Psoas muscle (tissue), 7 donors: ENCODE measurements at regions not wholly inside any gene's neighbourhood (a gene's known extent, or its start where the extent isn't known, plus 50 kb on each side); places are given as distances from the start of the nearest gene placed in this dataset.
"Not testable (repeated sequence)": the region's sequence is repeated elsewhere in the genome, so short reads cannot be mapped to it uniquely, and the experiment has no call there.

Source experiments
- ATAC-seq, 4 donors: fragments of 200-7000 bp; cut with Tn5 transposase; one replicate each; pipeline ENCODE4 v1.9.1; 2020; ENCODE audit warnings: moderate library complexity in 3 of 4, mild to moderate bottlenecking in 2 of 4
- DNase-seq, 2 donors: peaks; one replicate each; pipeline ENCODE4 v3.0.0-alpha.2; 2020
- H3K27ac ChIP-seq: fragments of 200-600 bp; one replicate; pipeline ENCODE4 v1.8.0; 2022
- H3K27me3 ChIP-seq, 3 donors: fragments of 200-600 bp in 1 of 3; one replicate each; pipeline versions ENCODE4 v1.6.1 to v1.8.0; 2013 to 2022; ENCODE audit warnings: low read length in 2 of 3, mild to moderate bottlenecking in 2 of 3, moderate library complexity in 1 of 3; ENCODE audit not compliant: insufficient read depth in 3 of 3
- H3K36me3 ChIP-seq, 2 donors: fragments of 200-600 bp in 1 of 2; one replicate each; pipeline versions ENCODE4 v1.6.1 to v1.8.0; 2013 to 2022; ENCODE audit warnings: low read depth in 1 of 2, mild to moderate bottlenecking in 1 of 2, moderate library complexity in 1 of 2; ENCODE audit not compliant: insufficient read depth in 1 of 2
- H3K4me1 ChIP-seq: fragments of 200-600 bp; one replicate; pipeline ENCODE4 v1.8.0; 2022
- H3K4me3 ChIP-seq: fragments of 200-600 bp; one replicate; pipeline ENCODE4 v1.8.0; 2022; ENCODE audit warnings: mild to moderate bottlenecking
- H3K9me3 ChIP-seq: fragments of 200-600 bp; one replicate; pipeline ENCODE4 v1.8.0; 2022
- CTCF ChIP-seq: fragments of 200-600 bp; IDR thresholded peaks from one replicate; pipeline ENCODE4 v1.8.0; 2022; ENCODE audit warnings: antibody characterized with exemption
- WGBS, 3 donors: extraction: QIAGEN DNeasy Blood & Tissue Kit; methylation state at CpG; one replicate each; pipeline versions ENCODE4 v1.1.6 to v1.1.7; 2013; 5-methylcytosine and 5-hydroxymethylcytosine counted together
- intact Hi-C, 2 donors: fragments of 100-400 bp; cut with DNase I; formaldehyde crosslinking; loops; one replicate each; pipeline versions ENCODE4 v1.11.0 to v1.14.2; 2022
- donor health status: healthy with polysubstance abuse.
- donor health status: DM: no; HTN: no; CAD: no; lungs with moderate emphysema.
- donor health status: Bipolar disorder and iron deficiency.
- donor health status: healthy.
- donor health status: DM: yes; HTN: yes; CAD: no.
- donor health status: DM: no; HTN: no; CAD: no.
- donor health status: DM: yes; HTN: yes; CAD: no.

- 51 to 57% (median 54%) methylated on average over 2 of the region's 2 CpGs for whole genome bisulfite sequencing, 3 donors
- TF ChIP-seq CTCF: no peak
- H3K27ac ChIP-seq: no peak overlapping the region
Observed at GRCh38 chr18:46224181-46224775, 120.1 kb downstream of the HAUS1 start.

DNA sequence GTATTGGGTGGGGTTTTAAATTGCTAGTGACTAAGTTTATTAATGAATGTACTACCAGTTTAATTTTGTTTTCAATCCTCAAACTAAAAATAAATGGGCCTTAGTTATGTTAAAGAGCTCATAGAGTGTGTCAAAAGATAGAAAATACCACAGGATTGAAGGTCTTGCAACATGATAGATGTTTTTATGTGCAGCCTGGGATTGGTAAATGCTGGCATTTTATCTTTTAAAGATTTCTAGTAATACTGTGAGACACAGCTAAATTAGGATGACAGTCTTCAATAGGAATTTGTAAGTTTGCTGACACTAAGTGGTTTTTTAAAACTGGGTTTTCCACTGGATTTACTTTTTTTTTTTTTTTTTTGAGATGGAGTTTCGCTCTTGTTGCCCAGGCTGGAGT, 122.3 kb downstream of the HAUS1 start:
- TF ChIP-seq CTCF: no peak
- H3K4me1 ChIP-seq: peaks cover 44% of the 10 kb centered on the region
- ATAC-seq (no peak), DNase-seq (no peak)
- H3K9me3 ChIP-seq: no peaks in the 10 kb centered on the region
- no peaks in the 10 kb centered on the region for H3K27me3 ChIP-seq
- intact Hi-C loops: no loop called here
- no peak overlapping the region for H3K4me3 ChIP-seq
- 100% methylated on average over 1 of the region's 1 CpG; no CpG with 5 or more reads in 1 of the 3 donors for WGBS, 3 donors
- no peak overlapping the region for H3K27ac ChIP-seq
- no peaks in the 10 kb centered on the region for H3K36me3 ChIP-seq

More at GRCh38 chr18:46224181-46224775, 120.1 kb downstream of the HAUS1 start:
- Histone ChIP-seq H3K9me3 (no peaks in the 10 kb centered on the region), H3K27me3 (no peaks in the 10 kb centered on the region), H3K4me3 (no peak overlapping the region), H3K36me3 (no peaks in the 10 kb centered on the region), H3K4me1 (peaks cover 46% of the 10 kb centered on the region)
- ATAC-seq (no peak), DNase-seq (no peak)
- intact Hi-C loops: no loop called here

DNA sequence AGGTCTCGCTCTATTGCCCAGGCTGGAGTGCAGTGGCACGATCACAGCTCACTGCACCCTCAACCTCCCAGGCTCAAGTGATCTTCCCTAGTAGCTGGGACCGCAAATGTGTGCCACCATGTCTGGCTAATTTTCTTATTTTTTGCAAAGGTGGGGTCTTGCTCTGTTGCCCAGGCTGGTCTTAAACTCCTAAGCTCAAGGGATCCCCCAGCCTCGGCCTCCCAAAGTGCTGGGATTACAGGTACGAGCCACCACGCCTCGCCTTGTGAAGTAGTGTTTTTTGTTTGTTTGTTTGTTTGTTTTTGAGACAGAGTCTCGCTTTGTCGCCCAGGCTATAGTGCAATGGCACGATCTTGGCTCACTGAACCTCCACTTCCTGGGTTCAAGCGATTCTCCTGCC, 125.5 kb downstream of the HAUS1 start:
- ATAC-seq, H3K9me3 ChIP-seq, intact Hi-C loops, H3K4me3 ChIP-seq, DNase-seq, H3K27me3 ChIP-seq, H3K27ac ChIP-seq, H3K36me3 ChIP-seq: not testable (repeated sequence)
- peaks cover 21% of the 10 kb centered on the region for H3K4me1 ChIP-seq
- 87 to 90% (median 89%) methylated on average over 11 of the region's 11 CpGs for WGBS, 3 donors

DNA sequence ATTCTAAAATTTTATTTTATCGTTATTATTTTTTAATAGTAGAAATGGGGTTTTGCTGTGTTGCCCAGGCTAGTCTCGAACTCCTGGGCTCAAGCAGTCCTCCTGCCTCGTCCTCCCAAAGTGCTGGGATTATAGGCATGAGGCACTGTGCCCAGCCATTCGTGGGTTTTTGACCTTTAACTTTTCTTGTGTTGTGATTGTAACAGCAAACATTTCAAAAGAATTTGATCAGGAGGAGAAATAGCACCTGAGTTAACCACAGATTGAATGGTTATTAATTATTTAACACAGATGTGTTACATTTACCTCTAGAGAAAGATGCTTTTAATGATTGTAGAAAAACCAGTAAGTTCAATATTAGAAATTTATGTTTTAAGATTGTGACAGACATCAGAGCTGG, 132.0 kb downstream of the HAUS1 start:
- no peak for DNase-seq
- Histone ChIP-seq H3K4me1 (peaks cover 22% of the 10 kb centered on the region), H3K4me3 (no peak overlapping the region), H3K27ac (no peak overlapping the region), H3K9me3 (no peaks in the 10 kb centered on the region), H3K36me3 (no peaks in the 10 kb centered on the region), H3K27me3 (no peaks in the 10 kb centered on the region)
- no peak for TF ChIP-seq CTCF
- intact Hi-C loops: no loop called here
- no peak for ATAC-seq
- 61 to 85% (median 76%) methylated on average over 4 of the region's 4 CpGs for WGBS, 3 donors

DNA sequence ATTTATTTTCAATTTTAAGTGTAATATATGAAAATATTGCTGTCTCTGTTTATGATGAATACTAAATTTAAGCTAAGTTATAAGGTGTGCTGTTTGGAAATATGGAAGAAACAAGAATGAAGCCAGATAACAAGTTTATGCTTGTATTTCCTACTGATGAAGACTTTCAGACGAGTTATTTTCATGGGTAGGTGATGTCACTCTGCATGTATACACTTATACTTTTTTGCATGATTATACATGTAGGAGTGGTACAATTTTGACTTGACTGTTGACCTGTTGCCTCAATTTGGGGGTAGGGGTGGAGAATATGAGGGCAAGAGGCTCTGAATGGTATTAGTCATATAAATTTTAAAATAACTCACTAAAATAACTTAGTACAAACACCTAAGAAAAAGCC, 133.7 kb downstream of the HAUS1 start:
- intact Hi-C loops: no loop called here
- no peaks in the 10 kb centered on the region for H3K36me3 ChIP-seq
- H3K27ac ChIP-seq: no peak overlapping the region
- DNase-seq: no peak
- peaks cover 19% of the 10 kb centered on the region for H3K4me1 ChIP-seq
- H3K27me3 ChIP-seq: no peaks in the 10 kb centered on the region
- no peak for ATAC-seq
- no peak for TF ChIP-seq CTCF
- WGBS, 3 donors: 94 to 98% (median 96%) methylated on average over 1 of the region's 1 CpG
- H3K4me3 ChIP-seq: no peak overlapping the region
- no peaks in the 10 kb centered on the region for H3K9me3 ChIP-seq
